Neural cell (in vitro differentiated cells): ENCODE measurements at regions not wholly inside any gene's neighbourhood (a gene's known extent, or its start where the extent isn't known, plus 50 kb on each side); places are given as distances from the start of the nearest gene placed in this dataset.

Experiments
- H2AFZ ChIP-seq: fragments of 200-600, 300-800 bp; sonication (generic), shearing (Covaris generic); 2 replicates; pipeline ENCODE4 v1.6.0; 2014; ENCODE audit warnings: low read depth, mild to moderate bottlenecking, antibody characterized with exemption, low read length, moderate library complexity
- H3F3A ChIP-seq: fragments of 200-600 bp; shearing (Covaris generic); 2 replicates; pipeline ENCODE4 v1.6.1; 2016; ENCODE audit warnings: mild to moderate bottlenecking, moderate library complexity, mixed read lengths, antibody characterized with exemption, low read length; ENCODE audit not compliant: insufficient read depth, poor library complexity, severe bottlenecking
- H3K27ac ChIP-seq: fragments of 200-600, 300-800 bp; sonication (generic), shearing (Covaris generic); 2 replicates; pipeline ENCODE4 v1.5.1; 2014; ENCODE audit warnings: mild to moderate bottlenecking, low read length, moderate library complexity
- H3K27me3 ChIP-seq: fragments of 300-800, 200-600 bp; sonication (generic), shearing (Covaris generic); 2 replicates; pipeline ENCODE4 v1.6.0; 2014; ENCODE audit warnings: mild to moderate bottlenecking, low read depth, low read length, moderate library complexity; ENCODE audit not compliant: insufficient read depth
- H3K36me3 ChIP-seq: fragments of 300-800, 200-600 bp; sonication (generic), shearing (Covaris generic); 2 replicates; pipeline ENCODE4 v1.5.1; 2014; ENCODE audit warnings: mild to moderate bottlenecking, antibody characterized with exemption, low read length, moderate library complexity; ENCODE audit not compliant: insufficient read depth
- H3K4me2 ChIP-seq: fragments of 300-800, 200-600 bp; sonication (generic), shearing (Covaris generic); 2 replicates; pipeline ENCODE4 v1.6.0; 2014; ENCODE audit warnings: mild to moderate bottlenecking, low read length
- H3K4me3 ChIP-seq: fragments of 300-800, 200-600 bp; sonication (generic), shearing (Covaris generic); 2 replicates; pipeline ENCODE4 v1.5.1; 2014; ENCODE audit warnings: mild to moderate bottlenecking, low read length, moderate library complexity
- H3K79me2 ChIP-seq: fragments of 200-600 bp; shearing (Covaris generic); replicated peaks from 2 replicates; pipeline ENCODE4 v1.6.0; 2014; ENCODE audit warnings: mild to moderate bottlenecking, low read length, moderate library complexity; ENCODE audit not compliant: insufficient read depth
- H3K9ac ChIP-seq: fragments of 300-800, 200-600 bp; sonication (generic), shearing (Covaris generic); 2 replicates; pipeline ENCODE4 v1.6.1; 2016; ENCODE audit warnings: mild to moderate bottlenecking, low read length, mixed read lengths
- H3K9me2 ChIP-seq: fragments of 200-600 bp; shearing (Covaris generic); 2 replicates; pipeline ENCODE4 v1.6.1; 2016; ENCODE audit warnings: mild to moderate bottlenecking, low read length, mixed read lengths; ENCODE audit not compliant: insufficient read depth
- H3K9me3 ChIP-seq: fragments of 200-600, 300-800 bp; sonication (generic), shearing (Covaris generic); 2 replicates; pipeline ENCODE4 v1.6.1; 2016; ENCODE audit warnings: mild to moderate bottlenecking, mixed run types, low read length, moderate library complexity, mixed read lengths
- H4K20me1 ChIP-seq: fragments of 200-600 bp; shearing (Covaris generic); 2 replicates; pipeline ENCODE4 v1.6.1; 2016; ENCODE audit warnings: mild to moderate bottlenecking, mixed run types; ENCODE audit not compliant: insufficient read depth
- EP300 ChIP-seq: fragments of 450-650 bp; conservative IDR thresholded peaks from 2 replicates; pipeline ENCODE4 v1.6.1; 2014; ENCODE audit warnings: antibody characterized with exemption, mild to moderate bottlenecking, moderate library complexity; ENCODE audit not compliant: poor library complexity, severe bottlenecking
- EZH2 ChIP-seq: fragments of 200-600, 300-800 bp; shearing (Covaris generic), sonication (generic); IDR thresholded peaks from 2 replicates; pipeline ENCODE4 v1.6.1; 2014; ENCODE audit warnings: antibody characterized with exemption, low read length, borderline replicate concordance, mild to moderate bottlenecking; ENCODE audit not compliant: insufficient read depth, poor library complexity, severe bottlenecking
- MXI1 ChIP-seq: fragments of 450-650 bp; conservative IDR thresholded peaks from 2 replicates; pipeline ENCODE4 v1.6.1; 2014; ENCODE audit warnings: antibody characterized with exemption, mild to moderate bottlenecking; ENCODE audit not compliant: poor library complexity, severe bottlenecking
- POLR2AphosphoS5 ChIP-seq: IDR thresholded peaks from 2 replicates; pipeline ENCODE4 v1.6.1; 2012
- RAD21 ChIP-seq: fragments of 450-650 bp; conservative IDR thresholded peaks from 2 replicates; pipeline ENCODE4 v1.6.1; 2014; ENCODE audit warnings: antibody characterized with exemption, mild to moderate bottlenecking, moderate library complexity
- SMC3 ChIP-seq: fragments of 450-650 bp; conservative IDR thresholded peaks from 2 replicates; pipeline ENCODE4 v1.6.1; 2014; ENCODE audit warnings: antibody characterized with exemption, mild to moderate bottlenecking, moderate library complexity; ENCODE audit not compliant: poor library complexity
- TAF1 ChIP-seq: IDR thresholded peaks from 2 replicates; pipeline ENCODE4 v1.6.1; 2012; ENCODE audit warnings: low read depth
- TF ChIP-seq, protein P1 (sequence below): IDR thresholded peaks from 2 replicates; pipeline ENCODE4 v1.6.1; 2012; ENCODE audit warnings: borderline replicate concordance
- TF ChIP-seq, protein P2 (sequence below): fragments of 450-650 bp; IDR thresholded peaks from 2 replicates; pipeline ENCODE4 v1.5.1; 2014; ENCODE audit warnings: antibody characterized with exemption, mild to moderate bottlenecking, moderate library complexity; ENCODE audit not compliant: poor library complexity, severe bottlenecking

DNA sequence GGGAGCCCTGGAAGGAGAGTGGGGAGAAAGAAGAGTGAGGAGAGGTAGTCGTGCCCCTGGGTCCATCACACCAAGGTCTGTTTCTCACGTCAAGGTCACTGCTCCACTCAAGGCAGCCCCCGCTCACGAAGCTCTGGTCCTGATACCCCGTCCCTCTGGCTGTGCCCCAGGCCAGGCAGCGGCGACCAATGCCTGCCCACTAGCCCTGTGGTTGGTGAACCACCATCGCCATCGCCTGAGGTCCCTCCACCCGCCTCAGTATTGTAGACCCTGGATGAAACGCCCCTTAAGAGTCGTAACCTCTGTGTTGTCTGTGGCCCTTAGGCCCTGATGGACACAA is 378.3 kb upstream of the MYT1L start:
- H3K36me3 ChIP-seq: no peaks in the 10 kb centered on the region
- H3K27ac ChIP-seq: peak overlapping the region; percentile 91
- no peak overlapping the region for H3K4me2 ChIP-seq
- H4K20me1 ChIP-seq: no peaks in the 10 kb centered on the region
- no peaks in the 10 kb centered on the region for H3K9me2 ChIP-seq
- no peak overlapping the region for H3K4me3 ChIP-seq
- TF ChIP-seq RAD21 (no peak), TAF1 (no peak), POLR2AphosphoS5 (no peak), SMC3 (no peak), MXI1 (no peak), EZH2 (no peak), EP300 (no peak)
- TF ChIP-seq, protein P1, sequence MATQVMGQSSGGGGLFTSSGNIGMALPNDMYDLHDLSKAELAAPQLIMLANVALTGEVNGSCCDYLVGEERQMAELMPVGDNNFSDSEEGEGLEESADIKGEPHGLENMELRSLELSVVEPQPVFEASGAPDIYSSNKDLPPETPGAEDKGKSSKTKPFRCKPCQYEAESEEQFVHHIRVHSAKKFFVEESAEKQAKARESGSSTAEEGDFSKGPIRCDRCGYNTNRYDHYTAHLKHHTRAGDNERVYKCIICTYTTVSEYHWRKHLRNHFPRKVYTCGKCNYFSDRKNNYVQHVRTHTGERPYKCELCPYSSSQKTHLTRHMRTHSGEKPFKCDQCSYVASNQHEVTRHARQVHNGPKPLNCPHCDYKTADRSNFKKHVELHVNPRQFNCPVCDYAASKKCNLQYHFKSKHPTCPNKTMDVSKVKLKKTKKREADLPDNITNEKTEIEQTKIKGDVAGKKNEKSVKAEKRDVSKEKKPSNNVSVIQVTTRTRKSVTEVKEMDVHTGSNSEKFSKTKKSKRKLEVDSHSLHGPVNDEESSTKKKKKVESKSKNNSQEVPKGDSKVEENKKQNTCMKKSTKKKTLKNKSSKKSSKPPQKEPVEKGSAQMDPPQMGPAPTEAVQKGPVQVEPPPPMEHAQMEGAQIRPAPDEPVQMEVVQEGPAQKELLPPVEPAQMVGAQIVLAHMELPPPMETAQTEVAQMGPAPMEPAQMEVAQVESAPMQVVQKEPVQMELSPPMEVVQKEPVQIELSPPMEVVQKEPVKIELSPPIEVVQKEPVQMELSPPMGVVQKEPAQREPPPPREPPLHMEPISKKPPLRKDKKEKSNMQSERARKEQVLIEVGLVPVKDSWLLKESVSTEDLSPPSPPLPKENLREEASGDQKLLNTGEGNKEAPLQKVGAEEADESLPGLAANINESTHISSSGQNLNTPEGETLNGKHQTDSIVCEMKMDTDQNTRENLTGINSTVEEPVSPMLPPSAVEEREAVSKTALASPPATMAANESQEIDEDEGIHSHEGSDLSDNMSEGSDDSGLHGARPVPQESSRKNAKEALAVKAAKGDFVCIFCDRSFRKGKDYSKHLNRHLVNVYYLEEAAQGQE: no peak
- TF ChIP-seq, protein P2, sequence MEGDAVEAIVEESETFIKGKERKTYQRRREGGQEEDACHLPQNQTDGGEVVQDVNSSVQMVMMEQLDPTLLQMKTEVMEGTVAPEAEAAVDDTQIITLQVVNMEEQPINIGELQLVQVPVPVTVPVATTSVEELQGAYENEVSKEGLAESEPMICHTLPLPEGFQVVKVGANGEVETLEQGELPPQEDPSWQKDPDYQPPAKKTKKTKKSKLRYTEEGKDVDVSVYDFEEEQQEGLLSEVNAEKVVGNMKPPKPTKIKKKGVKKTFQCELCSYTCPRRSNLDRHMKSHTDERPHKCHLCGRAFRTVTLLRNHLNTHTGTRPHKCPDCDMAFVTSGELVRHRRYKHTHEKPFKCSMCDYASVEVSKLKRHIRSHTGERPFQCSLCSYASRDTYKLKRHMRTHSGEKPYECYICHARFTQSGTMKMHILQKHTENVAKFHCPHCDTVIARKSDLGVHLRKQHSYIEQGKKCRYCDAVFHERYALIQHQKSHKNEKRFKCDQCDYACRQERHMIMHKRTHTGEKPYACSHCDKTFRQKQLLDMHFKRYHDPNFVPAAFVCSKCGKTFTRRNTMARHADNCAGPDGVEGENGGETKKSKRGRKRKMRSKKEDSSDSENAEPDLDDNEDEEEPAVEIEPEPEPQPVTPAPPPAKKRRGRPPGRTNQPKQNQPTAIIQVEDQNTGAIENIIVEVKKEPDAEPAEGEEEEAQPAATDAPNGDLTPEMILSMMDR: no peak
- H2AFZ ChIP-seq: no peak overlapping the region
- no peaks in the 10 kb centered on the region for H3K79me2 ChIP-seq
- no peaks in the 10 kb centered on the region for H3F3A ChIP-seq
- no peaks in the 10 kb centered on the region for H3K27me3 ChIP-seq
- no peaks in the 10 kb centered on the region for H3K9me3 ChIP-seq
- H3K9ac ChIP-seq: peak overlapping the region; percentile 70

DNA sequence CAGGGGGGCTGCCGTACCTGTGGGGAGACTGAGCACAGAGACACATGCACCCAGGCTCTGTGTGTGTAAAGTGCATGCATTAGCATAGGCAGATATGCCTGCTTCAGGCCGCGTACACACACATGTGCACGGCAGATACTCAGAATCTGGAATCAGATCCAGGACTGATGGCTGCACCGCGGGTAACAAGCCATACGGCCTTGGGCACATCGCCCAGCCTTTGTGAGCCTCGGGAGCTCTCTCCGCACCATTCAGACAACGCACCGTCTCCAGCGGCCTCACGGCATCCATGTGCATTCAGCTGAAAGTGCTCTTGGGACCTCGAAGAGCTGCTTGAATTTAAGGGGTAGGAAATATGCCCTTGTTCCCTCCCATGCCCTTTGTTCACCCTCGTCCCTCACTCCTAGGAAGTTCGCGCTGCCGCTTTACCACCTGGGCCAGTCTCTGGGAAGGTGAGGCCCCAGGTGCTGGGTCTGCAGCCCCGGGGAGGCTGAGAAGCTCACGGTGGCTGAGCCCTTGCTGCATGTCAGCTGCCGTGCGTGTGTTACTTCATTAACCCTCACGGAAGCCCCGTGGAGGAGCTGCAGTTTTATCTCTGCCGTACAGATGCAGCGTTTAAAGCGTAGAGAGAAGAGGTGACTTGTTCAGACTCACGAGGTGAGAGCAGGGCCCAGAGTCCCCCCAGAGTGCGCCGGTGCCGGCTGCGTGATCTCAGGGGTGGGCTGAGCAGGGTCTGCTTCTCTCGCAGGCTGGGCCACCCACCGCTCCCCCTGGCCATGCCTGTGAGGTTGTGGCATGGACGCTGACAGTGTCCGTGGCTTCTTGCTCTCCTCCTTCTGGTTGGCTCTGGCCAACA is 377.7 kb upstream of the MYT1L start:
- H3K36me3 ChIP-seq: no peaks in the 10 kb centered on the region
- no peaks in the 10 kb centered on the region for H3K79me2 ChIP-seq
- H4K20me1 ChIP-seq: no peaks in the 10 kb centered on the region
- no peak overlapping the region for H3K4me2 ChIP-seq
- no peaks in the 10 kb centered on the region for H3K9me3 ChIP-seq
- peak overlapping the region; percentile 21 for H2AFZ ChIP-seq
- H3K4me3 ChIP-seq: peak overlapping the region; percentile 54
- peak overlapping the region; percentile 70 for H3K9ac ChIP-seq
- H3K27ac ChIP-seq: peak overlapping the region; percentile 91
- no peaks in the 10 kb centered on the region for H3K27me3 ChIP-seq
- no peaks in the 10 kb centered on the region for H3F3A ChIP-seq
- TF ChIP-seq RAD21: no peak
- TF ChIP-seq MXI1: no peak
- TF ChIP-seq, protein P2: no peak
- TF ChIP-seq TAF1: no peak
- no peak for TF ChIP-seq POLR2AphosphoS5
- TF ChIP-seq, protein P1: no peak
- no peak for TF ChIP-seq EP300
- no peak for TF ChIP-seq SMC3
- no peak for TF ChIP-seq EZH2
- no peaks in the 10 kb centered on the region for H3K9me2 ChIP-seq
